Endothelial cell of umbilical vein (primary cell): ENCODE measurements at regions not wholly inside any gene's neighbourhood (a gene's known extent, or its start where the extent isn't known, plus 50 kb on each side); places are given as distances from the start of the nearest gene placed in this dataset.

Source experiments
- BruUV-seq: library from RNA; stranded (reverse); fragments of 400-500 nt; replicated peaks from 2 replicates; lab custom pipeline; 2021; lab: Mats Ljungman, UMichigan
- CTCF ChIA-PET: fragments of 300-600, 350-600 bp; sonication (Branson Sonifier 250); formaldehyde crosslinking; loops from one replicate; lab custom pipeline; 2021; ENCODE audit warnings: antibody characterized with exemption, inconsistent platforms; lab: Charles Lee
- POLR2A ChIA-PET: fragments of 300-600, 350-600 bp; sonication (Branson Sonifier 250); formaldehyde crosslinking; loops from one replicate; lab custom pipeline; 2021; ENCODE audit warnings: antibody characterized with exemption, inconsistent platforms; lab: Charles Lee
- DNase-seq: peaks from one replicate; pipeline ENCODE4 v3.0.0-alpha.2; 2011; ENCODE audit warnings: low read depth, low spot score
- FAIRE-seq: peaks from 2 replicates; lab custom pipeline; 2011; peaks lifted over from hg19 to GRCh38; lab: Jason Lieb, UNC
- H2AFZ ChIP-seq: 2 replicates; pipeline ENCODE4 v1.6.0; 2012; ENCODE audit warnings: low read depth, low read length, control low read depth, inconsistent platforms
- H3K27ac ChIP-seq: 2 replicates; pipeline ENCODE4 v1.5.1; 2011; ENCODE audit warnings: low read depth, mild to moderate bottlenecking, control low read depth, low read length, moderate library complexity; ENCODE audit not compliant: insufficient read depth
- H3K27me3 ChIP-seq, 2 experiments: 2 replicates each; pipeline versions ENCODE4 v1.6.0 to v1.6.1; 2011; ENCODE audit warnings: low read length in 2 of 2, mixed read lengths in 1 of 2; ENCODE audit not compliant: control insufficient read depth in 2 of 2, insufficient read depth in 2 of 2
- H3K36me3 ChIP-seq, 2 experiments: 2 replicates in 1 of 2; 3 replicates in 1 of 2; pipeline ENCODE4 v1.5.1; 2011; ENCODE audit warnings: low read length in 2 of 2, mild to moderate bottlenecking in 1 of 2, moderate library complexity in 1 of 2; ENCODE audit not compliant: control insufficient read depth in 2 of 2, insufficient read depth in 2 of 2; ENCODE audit errors: extremely low read depth in 1 of 2
- H3K4me1 ChIP-seq: 3 replicates; pipeline ENCODE4 v1.5.1; 2011; ENCODE audit warnings: mild to moderate bottlenecking, low read length; ENCODE audit not compliant: control insufficient read depth, insufficient read depth; ENCODE audit errors: extremely low read depth
- H3K4me2 ChIP-seq: 2 replicates; pipeline ENCODE4 v1.6.1; 2011; ENCODE audit warnings: low read length, control low read depth, mixed read lengths; ENCODE audit not compliant: insufficient read depth
- H3K4me3 ChIP-seq, 3 experiments: fragments of 200-600 bp in 1 of 3; sonication (generic), shearing (Covaris generic) in 1 of 3; replicated peaks in 1 of 3; 2 replicates each; pipeline ENCODE4 v1.5.1; 2011 to 2016; ENCODE audit warnings: control low read depth in 3 of 3, low read length in 3 of 3, mild to moderate bottlenecking in 2 of 3, inconsistent platforms in 1 of 3, low read depth in 1 of 3, moderate library complexity in 1 of 3; ENCODE audit not compliant: insufficient read depth in 1 of 3
- H3K79me2 ChIP-seq: 2 replicates; pipeline ENCODE4 v1.6.0; 2012; ENCODE audit warnings: low read length, inconsistent platforms; ENCODE audit not compliant: control insufficient read depth, insufficient read depth
- H3K9ac ChIP-seq: replicated peaks from 2 replicates; pipeline ENCODE3; 2011; ENCODE audit warnings: low read length, control low read depth; ENCODE audit not compliant: insufficient read depth; ENCODE audit errors: extremely low read depth
- H3K9me1 ChIP-seq: replicated peaks from 3 replicates; pipeline ENCODE4 v1.6.0; 2011; ENCODE audit warnings: mild to moderate bottlenecking, low read length; ENCODE audit not compliant: control insufficient read depth, insufficient read depth; ENCODE audit errors: extremely low read depth
- H3K9me3 ChIP-seq: replicated peaks from 2 replicates; pipeline ENCODE4 v1.5.1; 2012; ENCODE audit warnings: low read length, inconsistent platforms; ENCODE audit not compliant: control insufficient read depth, insufficient read depth
- H4K20me1 ChIP-seq: replicated peaks from 2 replicates; pipeline ENCODE3; 2011; ENCODE audit warnings: mild to moderate bottlenecking, low read length; ENCODE audit not compliant: control insufficient read depth, insufficient read depth; ENCODE audit errors: extremely low read depth
- CTCF ChIP-seq, 2 donors: IDR thresholded peaks; 1 replicate in 1 of 2; 2 replicates in 1 of 2; pipeline ENCODE4 v1.5.1; 2011; ENCODE audit warnings: low read length in 2 of 2, mild to moderate bottlenecking in 2 of 2, moderate library complexity in 2 of 2, control low read depth in 1 of 2, inconsistent platforms in 1 of 2, low read depth in 1 of 2; ENCODE audit not compliant: insufficient read depth in 1 of 2; ENCODE audit errors: extremely low read depth in 1 of 2
- EZH2 ChIP-seq: IDR thresholded peaks from 2 replicates; pipeline ENCODE4 v1.6.1; 2012; ENCODE audit warnings: borderline replicate concordance, low read depth, mild to moderate bottlenecking, moderate library complexity, low read length, inconsistent platforms; ENCODE audit not compliant: severe bottlenecking
- FOS ChIP-seq: IDR thresholded peaks from 2 replicates; pipeline ENCODE4 v1.6.1; 2011; ENCODE audit warnings: mild to moderate bottlenecking, low read length, moderate library complexity, borderline replicate concordance; ENCODE audit not compliant: insufficient read depth
- GATA2 ChIP-seq: IDR thresholded peaks from 2 replicates; pipeline ENCODE4 v1.7.0; 2011; ENCODE audit warnings: low read depth, mild to moderate bottlenecking, moderate library complexity, mixed read lengths, low read length; ENCODE audit not compliant: insufficient read length, insufficient read depth
- JUN ChIP-seq: IDR thresholded peaks from 2 replicates; pipeline ENCODE4 v1.6.1; 2011; ENCODE audit warnings: borderline replicate concordance, low read depth; ENCODE audit not compliant: insufficient read length, insufficient read depth
- MAX ChIP-seq: IDR thresholded peaks from 2 replicates; pipeline ENCODE4 v1.6.1; 2011; ENCODE audit not compliant: insufficient read depth, insufficient read length
- MYC ChIP-seq: IDR thresholded peaks from one replicate; pipeline ENCODE4 v1.6.1; 2011; ENCODE audit warnings: mild to moderate bottlenecking, low read depth, low read length
- POLR2A ChIP-seq: IDR thresholded peaks from 2 replicates; pipeline ENCODE4 v1.6.1; 2012; ENCODE audit warnings: low read depth, mild to moderate bottlenecking, control low read depth, low read length
- POLR2AphosphoS5 ChIP-seq: IDR thresholded peaks from 2 replicates; pipeline ENCODE4 v1.6.1; 2012; ENCODE audit warnings: low read depth, mild to moderate bottlenecking, control low read depth, low read length, moderate library complexity; ENCODE audit not compliant: insufficient read depth
- dilution Hi-C: fragments of 300-500 bp; cut with MboI; formaldehyde crosslinking; loops from one replicate; pipeline ENCODE4 v1.15.0; 2019; ENCODE audit warnings: low sequenced_read_pairs; ENCODE audit not compliant: extremely low pct_ligation_motif_present
- intact Hi-C: fragments of 100-400 bp; cut with micrococcal nuclease; formaldehyde crosslinking; loops from one replicate; pipeline ENCODE4 v1.10.0; 2022

GRCh38 chr3:18778598-18778997 is 353.5 kb upstream of the SATB1 start:
- H4K20me1 ChIP-seq = no peaks in the 10 kb centered on the region
- H3K36me3 ChIP-seq = no peaks in the 10 kb centered on the region
- FAIRE-seq (no peak), DNase-seq (no peak)
- H3K9me1 ChIP-seq = no peaks in the 10 kb centered on the region
- no peaks in the 10 kb centered on the region for H3K9me3 ChIP-seq
- no peak overlapping the region for H2AFZ ChIP-seq
- ChIA-PET CTCF (no interaction called here), POLR2A (no interaction called here)
- no peaks in the 10 kb centered on the region for H3K27me3 ChIP-seq
- no peak overlapping the region for H3K4me2 ChIP-seq
- no peaks in the 10 kb centered on the region for H3K79me2 ChIP-seq
- no peak overlapping the region for H3K9ac ChIP-seq
- no peak overlapping the region for H3K4me3 ChIP-seq
- no peak overlapping the region for H3K27ac ChIP-seq
- BruUV-seq = no TSS peak
- TF ChIP-seq FOS (no peak), MAX (no peak), CTCF (IDR thresholded peaks at IDR 0.05; ENCODE audit: extremely low read depth in 1 of 2, insufficient read depth in 1 of 2, low read depth in 1 of 2, low read length in 2 of 2) (no peak), POLR2A (no peak), JUN (no peak), EZH2 (no peak), MYC (no peak), GATA2 (no peak), POLR2AphosphoS5 (no peak)
- dilution Hi-C loops = no loop called here
- intact Hi-C loops = no loop called here
- no peaks in the 10 kb centered on the region for H3K4me1 ChIP-seq
